Stimulated activated CD4-positive, alpha-beta T cell treated with anti-CD3 and anti-CD28 coated beads, Interleukin-12 subunit alpha, Interleukin-12 subunit beta, amount 100 ng/mL, for 48 hours (primary cell): ENCODE measurements at regions not wholly inside any gene's neighbourhood (a gene's known extent, or its start where the extent isn't known, plus 50 kb on each side); places are given as distances from the start of the nearest gene placed in this dataset.

Source experiments
- DNase-seq, 3 donors: peaks; one replicate each; pipeline ENCODE4 v3.0.0-alpha.2; 2020; ENCODE audit warnings: low read depth in 2 of 3, low spot score in 1 of 3

DNA sequence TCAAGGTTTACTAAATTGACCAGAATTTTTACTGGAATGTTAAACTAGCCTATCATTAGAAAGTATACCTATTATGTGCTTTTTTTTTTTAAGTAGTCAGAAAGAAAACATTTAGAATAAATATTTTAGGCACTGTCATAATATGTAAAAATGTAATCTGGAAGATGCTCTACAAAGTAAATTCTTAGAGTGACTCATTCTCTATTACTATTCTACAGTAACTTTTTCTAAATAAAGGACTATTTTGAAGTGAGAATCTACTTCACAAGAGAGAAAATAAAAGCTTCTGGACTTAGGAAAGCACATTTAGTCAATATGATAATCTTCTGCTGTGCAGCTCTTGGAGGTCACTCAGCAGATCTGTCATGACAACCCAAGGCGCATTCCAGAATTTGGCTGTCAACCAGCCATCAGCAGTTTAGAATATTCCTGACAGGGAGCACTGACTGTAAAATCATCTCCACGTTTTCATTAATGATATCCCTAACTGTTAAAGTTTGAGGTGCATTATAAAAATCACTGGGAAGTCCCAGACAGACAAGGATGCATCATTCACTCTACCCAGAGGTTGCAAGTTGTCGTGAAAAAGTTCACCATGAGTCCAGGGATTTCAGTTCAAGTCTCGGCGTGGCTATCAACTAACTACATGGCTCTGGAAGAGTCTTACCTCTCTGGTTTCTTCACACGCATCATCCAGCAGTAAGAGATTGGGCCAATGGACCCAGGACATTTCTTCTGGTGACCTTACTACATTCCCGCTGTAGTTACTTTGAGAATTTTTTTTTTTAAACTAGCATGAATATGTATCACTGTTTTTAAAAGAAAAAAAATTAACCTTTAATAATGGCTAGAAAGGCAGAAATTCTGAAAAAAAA is 374.9 kb downstream of the GJA1 start:
- DNase-seq, result no peak

GRCh38 chr6:121811106-121811505 is 375.7 kb downstream of the GJA1 start:
- no peak for DNase-seq

- DNase-seq, result no peak
These were observed 380.9 kb downstream of the GJA1 start for GRCh38 chr6:121816361-121816760.

DNA sequence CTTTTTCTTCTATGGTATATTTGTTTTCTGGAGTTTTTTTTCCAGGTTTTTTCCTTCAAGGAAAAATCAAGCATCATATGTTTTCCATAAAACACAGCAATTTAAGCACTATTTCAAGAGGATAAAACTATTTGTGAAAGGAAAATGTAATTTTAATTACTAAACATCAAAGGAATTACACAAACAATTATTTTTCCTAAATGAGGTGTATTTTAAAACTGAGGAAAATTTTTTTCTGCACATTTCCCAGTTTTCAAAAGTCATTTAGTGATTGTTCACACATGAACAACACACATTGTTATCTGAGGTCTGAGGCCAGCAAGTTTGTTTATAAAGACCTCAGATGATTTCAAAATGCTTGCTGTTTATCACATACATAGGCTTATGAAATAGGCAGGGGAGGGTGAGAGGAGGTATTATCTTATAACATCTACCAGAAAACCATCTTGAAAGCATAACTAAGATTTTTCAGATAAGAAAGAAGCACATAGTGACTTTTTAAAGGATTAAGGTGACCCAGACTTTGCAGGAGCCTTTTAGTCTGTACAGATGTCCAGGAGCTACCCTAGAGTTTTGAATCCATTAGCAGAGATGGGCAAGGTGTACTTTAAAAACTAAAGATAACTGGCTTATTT is 381.6 kb downstream of the GJA1 start:
- DNase-seq, result no peak

DNA sequence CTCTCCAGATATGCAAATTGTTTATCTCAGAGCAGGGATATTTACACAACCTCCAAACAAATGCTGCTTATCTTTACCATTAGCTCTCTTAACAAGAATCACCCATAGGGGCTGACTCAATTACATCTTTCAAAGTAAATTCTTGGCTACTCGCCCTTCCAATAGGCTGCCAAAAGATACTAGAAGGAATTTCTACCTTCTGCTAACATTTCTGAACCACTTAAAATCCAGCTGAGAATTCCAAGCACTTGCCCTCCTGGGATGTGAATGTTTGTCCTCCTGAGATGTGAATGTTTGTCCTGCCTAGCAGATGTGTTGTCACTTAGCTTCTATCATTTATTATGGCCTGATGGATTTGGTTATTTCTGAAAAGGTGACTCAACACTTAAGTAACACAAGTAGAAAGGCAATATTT is 388.0 kb downstream of the GJA1 start:
- DNase-seq, result no peak

GRCh38 chr6:121826156-121826810 is 390.8 kb downstream of the GJA1 start:
- no peak for DNase-seq

- DNase-seq, result no peak
These were observed 392.9 kb downstream of the GJA1 start for GRCh38 chr6:121828146-121828886.

GRCh38 chr6:121830736-121831135 is 395.3 kb downstream of the GJA1 start:
- no peak for DNase-seq

DNA sequence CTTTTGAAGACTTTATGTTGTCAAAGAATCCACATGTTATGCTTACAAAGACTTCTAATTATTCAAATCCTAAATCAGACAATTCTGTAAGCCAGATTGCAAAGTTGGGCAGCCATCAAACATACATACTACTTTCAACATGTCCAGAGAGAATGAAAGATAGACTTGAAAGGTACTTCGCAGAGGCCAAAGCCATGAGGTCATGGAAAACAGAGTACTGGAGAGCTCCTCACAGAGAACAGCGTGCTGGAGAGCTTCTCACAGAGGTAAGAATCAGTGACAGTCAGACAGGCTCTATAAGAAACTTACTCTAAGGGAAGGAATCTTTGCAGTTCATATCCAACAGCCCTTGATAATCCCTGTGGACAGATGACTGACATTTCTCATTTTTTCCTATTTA is 400.2 kb downstream of the GJA1 start:
- DNase-seq, result no peak

DNA sequence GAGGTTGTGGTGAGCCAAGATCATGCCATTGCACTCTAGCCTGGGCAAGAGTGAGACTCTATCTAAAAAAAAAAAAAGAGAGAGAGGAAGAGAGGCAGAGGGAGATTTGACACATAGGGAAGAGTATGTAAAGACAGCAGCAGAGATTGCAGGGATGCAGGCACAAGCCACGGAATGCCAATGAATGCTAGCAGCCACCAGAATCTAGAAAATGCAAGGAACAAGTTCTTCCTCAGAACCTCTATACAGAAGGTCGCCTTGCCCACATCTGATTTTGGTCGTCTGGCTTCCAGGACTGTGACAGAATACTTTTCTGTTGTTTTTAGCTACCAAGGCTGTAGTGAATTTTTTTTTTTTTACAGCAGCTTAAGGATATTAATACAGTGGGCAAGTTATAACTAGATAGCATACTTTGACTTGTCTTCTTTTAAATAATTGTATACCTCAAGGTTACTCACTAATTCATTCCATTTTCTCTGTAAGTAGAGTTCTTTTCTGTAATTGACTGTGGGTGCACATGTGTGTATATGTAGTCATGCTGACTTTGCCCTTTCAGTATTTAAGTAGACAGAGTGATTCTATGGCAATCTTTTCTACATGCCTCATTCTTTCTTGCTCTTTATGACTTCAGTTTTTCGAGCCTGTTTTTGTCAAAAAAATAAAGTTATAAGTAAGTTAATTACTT is 402.2 kb downstream of the GJA1 start:
- no peak for DNase-seq

DNA sequence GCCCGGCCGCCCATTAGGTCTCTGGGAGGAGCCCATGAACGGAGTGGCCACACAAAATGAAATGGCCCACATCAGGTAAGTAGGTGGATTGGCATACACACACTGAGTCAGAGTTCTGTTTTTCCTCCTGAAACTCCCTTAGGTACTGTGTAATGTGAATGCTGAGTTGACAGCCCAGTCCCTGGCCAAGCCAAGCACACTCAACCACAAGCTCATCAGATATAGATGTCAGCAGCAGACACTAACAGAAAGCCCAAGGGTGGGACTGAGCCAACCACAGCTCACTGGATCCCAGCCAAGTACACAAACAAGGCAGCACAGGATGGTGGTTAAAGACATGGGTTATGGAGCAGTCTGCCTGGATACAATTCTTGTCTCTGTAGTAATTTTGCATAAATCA is 403.4 kb downstream of the GJA1 start:
- no peak for DNase-seq

- DNase-seq, result no peak
These were observed 404.4 kb downstream of the GJA1 start for GRCh38 chr6:121839896-121840295.

GRCh38 chr6:121844898-121845297 is 409.5 kb downstream of the GJA1 start:
- DNase-seq, result no peak

DNA sequence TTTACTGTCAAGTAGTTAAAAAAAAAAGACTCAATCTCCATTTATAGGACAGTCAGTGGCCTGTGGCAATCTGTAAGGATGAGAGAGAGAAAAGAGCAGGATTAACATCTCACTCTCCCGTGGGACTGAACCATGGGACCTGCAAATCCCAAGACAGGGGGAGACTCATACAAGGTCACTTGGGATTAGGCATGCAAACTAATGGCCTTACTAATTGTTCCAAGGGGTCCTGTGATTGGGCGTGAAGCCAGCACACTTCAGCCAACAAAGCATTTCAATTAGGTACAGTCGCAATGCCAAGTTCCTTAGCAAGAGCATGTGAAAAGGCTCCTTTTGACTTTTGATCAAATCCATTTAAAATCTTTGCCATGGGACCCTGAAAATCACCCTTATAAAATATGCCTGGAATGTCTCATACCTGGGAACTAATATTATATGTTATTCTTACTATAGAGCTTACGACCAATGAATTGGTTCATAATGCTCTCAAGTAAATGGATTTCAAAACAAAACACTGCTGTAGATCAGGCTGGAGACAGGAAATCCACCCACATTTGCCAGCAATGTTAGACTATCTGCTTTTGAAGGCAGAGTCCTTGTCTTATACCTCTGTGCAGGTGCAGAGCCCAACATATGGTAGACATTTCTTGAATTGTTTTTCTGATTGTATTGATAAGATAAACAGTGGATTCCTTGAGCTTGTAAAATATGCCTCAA is 412.5 kb downstream of the GJA1 start:
- no peak for DNase-seq

- no peak for DNase-seq
These were observed 413.2 kb downstream of the GJA1 start for GRCh38 chr6:121848523-121849255.

- peak; percentile 5 to 52 (median 12) for DNase-seq
These were observed 414.0 kb downstream of the GJA1 start for GRCh38 chr6:121849477-121849876.

DNA sequence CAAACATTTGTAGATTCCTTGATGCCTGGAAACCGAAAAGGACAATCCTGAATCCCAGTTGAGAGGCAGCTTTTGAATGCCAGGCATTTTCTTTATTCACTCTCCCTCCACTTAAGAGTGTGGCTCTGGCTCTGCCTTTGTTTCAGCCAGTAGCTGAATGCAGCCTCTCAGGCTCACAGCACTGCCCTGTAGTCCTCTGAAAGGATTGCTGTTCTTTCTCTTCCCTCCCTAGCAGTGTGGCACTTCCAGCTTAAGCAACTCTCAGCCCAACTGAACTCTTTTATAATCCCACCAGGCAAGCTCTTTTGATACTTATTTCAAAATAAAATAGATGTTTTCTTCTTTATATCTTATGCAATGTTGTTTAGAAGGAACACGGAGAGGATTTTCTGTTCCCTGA is 415.6 kb downstream of the GJA1 start:
- DNase-seq, result no peak

GRCh38 chr6:121853686-121854085 is 418.2 kb downstream of the GJA1 start:
- DNase-seq, result no peak

DNA sequence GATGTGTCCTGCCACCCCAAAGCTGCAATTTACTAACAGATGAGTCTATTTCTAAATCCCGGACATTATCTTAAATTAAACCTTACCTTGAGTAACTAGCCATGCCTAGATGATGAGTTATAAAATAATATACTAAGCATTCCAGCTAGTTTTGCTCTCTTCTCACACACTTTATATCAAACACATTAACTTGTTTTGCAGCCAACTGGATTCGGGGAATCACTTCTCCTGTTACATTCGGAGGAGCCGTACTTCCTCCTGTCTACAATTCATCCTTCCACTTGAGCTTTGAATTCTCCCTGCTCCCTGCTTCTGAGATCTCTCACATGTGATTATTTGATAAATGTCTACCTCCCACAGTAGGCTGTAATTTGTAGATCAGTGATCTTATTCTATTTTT is 420.1 kb downstream of the GJA1 start:
- DNase-seq, result no peak

GRCh38 chr6:121856296-121856695 is 420.9 kb downstream of the GJA1 start:
- DNase-seq, result no peak
